Common myeloid progenitor, CD34-positive (primary cell): ENCODE measurements at regions not wholly inside any gene's neighbourhood (a gene's known extent, or its start where the extent isn't known, plus 50 kb on each side); places are given as distances from the start of the nearest gene placed in this dataset.

Experiments used
- CTCF ChIA-PET: fragments of 350-600 bp; sonication (Branson Sonifier 250); formaldehyde crosslinking; loops from one replicate; lab custom pipeline; 2021; ENCODE audit warnings: antibody characterized with exemption; lab: Charles Lee
- POLR2A ChIA-PET: fragments of 350-600 bp; sonication (Branson Sonifier 250); formaldehyde crosslinking; loops from one replicate; lab custom pipeline; 2021; ENCODE audit warnings: antibody characterized with exemption; lab: Charles Lee
- DNase-seq, 3 donors: peaks; one replicate each; pipeline versions ENCODE4 v3.0.0 to v3.0.0-alpha.2; 2013
- H3K27ac ChIP-seq, 2 experiments: 1 replicate in 1 of 2; 2 replicates in 1 of 2; pipeline ENCODE4 v1.7.0; 2013; ENCODE audit warnings: inconsistent platforms in 2 of 2, low read length in 2 of 2, mild to moderate bottlenecking in 2 of 2, low read depth in 1 of 2, moderate library complexity in 1 of 2; ENCODE audit not compliant: severe bottlenecking in 2 of 2, insufficient read depth in 1 of 2, poor library complexity in 1 of 2
- H3K27me3 ChIP-seq, 5 experiments: replicated peaks in 2 of 5; 1 replicate in 3 of 5; 2 replicates in 2 of 5; pipeline versions ENCODE4 v1.6.1 to v1.7.0; 2013; ENCODE audit warnings: low read length in 4 of 5, mild to moderate bottlenecking in 2 of 5, moderate library complexity in 2 of 5, inconsistent platforms in 1 of 5; ENCODE audit not compliant: insufficient read depth in 5 of 5, control insufficient read depth in 4 of 5
- H3K36me3 ChIP-seq, 4 experiments: 1 replicate in 2 of 4; 2 replicates in 2 of 4; pipeline versions ENCODE4 v1.6.1 to v1.7.0; 2013; ENCODE audit warnings: low read length in 3 of 4, control low read depth in 1 of 4, mild to moderate bottlenecking in 1 of 4; ENCODE audit not compliant: control insufficient read depth in 4 of 4, insufficient read depth in 4 of 4
- H3K4me1 ChIP-seq, 4 experiments: 1 replicate in 3 of 4; 2 replicates in 1 of 4; pipeline versions ENCODE4 v1.6.1 to v1.7.1; 2013; ENCODE audit warnings: low read length in 3 of 4, mild to moderate bottlenecking in 3 of 4, control low read depth in 1 of 4, inconsistent platforms in 1 of 4, moderate library complexity in 1 of 4; ENCODE audit not compliant: control insufficient read depth in 4 of 4, insufficient read depth in 4 of 4; ENCODE audit errors: control extremely low read depth in 1 of 4
- H3K4me3 ChIP-seq, 7 experiments: 1 replicate in 4 of 7; 2 replicates in 3 of 7; pipeline versions ENCODE4 v1.5.1 to v1.7.0; 2013; ENCODE audit warnings: mild to moderate bottlenecking in 7 of 7, low read length in 6 of 7, moderate library complexity in 6 of 7, inconsistent platforms in 2 of 7, low read depth in 2 of 7, control low read depth in 1 of 7; ENCODE audit not compliant: insufficient read depth in 4 of 7, control insufficient read depth in 1 of 7; ENCODE audit errors: extremely low read depth in 1 of 7
- H3K9me3 ChIP-seq, 5 experiments: 1 replicate in 4 of 5; 2 replicates in 1 of 5; pipeline versions ENCODE4 v1.6.1 to v1.7.1; 2013; ENCODE audit warnings: low read length in 4 of 5, mild to moderate bottlenecking in 2 of 5, inconsistent platforms in 1 of 5, low read depth in 1 of 5, moderate library complexity in 1 of 5; ENCODE audit not compliant: control insufficient read depth in 4 of 5, insufficient read depth in 2 of 5; ENCODE audit errors: control extremely low read depth in 1 of 5
- WGBS: methylation state at CpG from one replicate; pipeline ENCODE4 v1.1.5; 2013; ENCODE audit not compliant: insufficient coverage; 5-methylcytosine and 5-hydroxymethylcytosine counted together

DNA sequence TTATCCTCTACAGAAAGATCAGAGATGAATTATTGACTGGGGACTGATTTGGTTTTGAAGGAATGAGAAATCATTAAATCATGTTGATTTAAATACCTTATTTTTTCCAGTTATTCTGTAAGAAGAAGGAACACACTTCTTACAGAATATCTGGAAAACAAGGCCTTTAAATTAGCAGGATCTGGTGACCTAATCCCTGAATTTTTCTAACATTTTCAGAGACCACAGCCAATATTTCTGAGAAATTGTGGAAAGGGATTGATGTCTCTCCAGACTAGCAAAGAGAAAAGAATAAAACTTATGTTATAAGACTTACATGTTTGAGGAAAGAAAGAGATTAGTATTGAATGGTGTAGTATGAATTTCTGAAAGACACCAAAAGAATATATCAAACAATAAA is 104.0 kb downstream of the KCNE4 start:
- Histone ChIP-seq H3K4me3 (no peak overlapping the region), H3K27me3 (no peaks in the 10 kb centered on the region), H3K27ac (no peak overlapping the region), H3K36me3 (no peaks in the 10 kb centered on the region), H3K4me1 (no peaks in the 10 kb centered on the region), H3K9me3 (no peaks in the 10 kb centered on the region)
- POLR2A ChIA-PET = no interaction called here
- CTCF ChIA-PET = no interaction called here
- no peak for DNase-seq

DNA sequence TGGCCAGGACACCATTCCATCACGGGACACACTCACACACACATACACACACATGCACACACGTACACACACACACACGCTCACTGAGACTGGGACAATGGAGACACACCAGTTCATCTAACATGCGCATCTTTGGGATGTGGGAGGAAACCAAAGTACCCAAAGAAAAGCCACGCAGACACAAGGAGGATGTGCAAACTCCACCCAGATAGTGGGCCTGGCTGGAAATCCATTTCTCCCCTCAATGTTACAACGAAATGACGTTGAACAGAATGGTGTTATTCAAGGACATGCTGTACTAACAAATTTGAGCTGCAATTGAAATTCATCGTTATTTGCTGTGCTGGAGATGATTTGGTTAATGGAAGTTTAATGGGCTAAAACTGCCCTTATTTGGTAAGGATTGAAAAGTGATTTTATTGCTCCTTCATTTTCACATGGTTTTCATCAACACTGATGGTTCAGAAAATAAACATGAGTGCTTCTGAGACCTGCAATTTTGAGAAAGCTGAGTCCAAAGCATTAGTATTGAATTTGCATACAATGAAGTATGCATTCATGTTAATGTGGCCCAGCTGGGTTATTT is 110.0 kb downstream of the KCNE4 start:
- ChIA-PET POLR2A (no interaction called here), CTCF (no interaction called here)
- DNase-seq = no peak
- H3K36me3 ChIP-seq = no peaks in the 10 kb centered on the region
- H3K4me1 ChIP-seq = no peaks in the 10 kb centered on the region
- 83% methylated on average over 3 of the region's 8 CpGs for WGBS
- H3K27ac ChIP-seq = no peak overlapping the region
- no peak overlapping the region for H3K4me3 ChIP-seq
- no peaks in the 10 kb centered on the region for H3K9me3 ChIP-seq
- no peaks in the 10 kb centered on the region for H3K27me3 ChIP-seq

DNA sequence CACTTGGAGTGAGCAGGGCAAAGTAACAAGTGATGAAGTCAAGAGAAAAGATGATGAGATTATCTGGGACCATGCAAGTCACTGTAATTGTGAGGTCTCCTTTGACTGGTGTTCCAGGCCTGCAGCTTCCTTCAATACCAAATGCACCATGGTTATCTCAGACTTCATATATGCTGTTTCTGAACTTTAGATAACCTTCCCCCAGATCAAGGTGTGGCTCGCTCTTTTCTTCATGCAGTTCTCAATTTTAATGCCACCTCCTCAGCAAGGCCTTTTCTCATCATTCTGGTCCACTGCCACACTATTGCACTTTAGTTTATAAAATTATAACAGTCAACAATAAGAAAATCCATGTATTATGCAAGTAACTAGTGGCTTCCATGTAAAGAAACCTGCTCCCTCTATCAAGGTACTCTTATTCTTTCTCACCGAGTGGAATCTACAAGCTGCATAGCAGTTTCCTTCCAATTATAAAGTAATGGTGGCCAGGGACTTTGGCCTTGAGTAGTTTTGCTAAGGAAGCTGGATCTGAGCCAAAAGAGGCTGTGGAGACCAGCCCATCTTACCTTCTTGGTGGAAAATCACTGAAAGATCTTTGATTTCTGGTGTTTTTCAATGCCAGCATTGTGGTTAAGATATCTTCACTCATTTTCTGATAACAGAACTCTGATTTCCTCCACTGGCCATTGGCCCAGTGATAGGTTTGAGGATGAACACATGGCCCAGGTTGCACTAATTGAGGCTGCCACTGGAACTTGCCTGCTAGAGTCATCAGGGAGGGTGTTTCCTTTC is 113.6 kb downstream of the KCNE4 start:
- DNase-seq = no peak
- ChIA-PET CTCF (no interaction called here), POLR2A (no interaction called here)
- no peak overlapping the region for H3K4me3 ChIP-seq
- H3K9me3 ChIP-seq = no peaks in the 10 kb centered on the region
- H3K36me3 ChIP-seq = no peaks in the 10 kb centered on the region
- WGBS = 100% methylated on average over 2 of the region's 2 CpGs
- no peaks in the 10 kb centered on the region for H3K4me1 ChIP-seq
- no peak overlapping the region for H3K27ac ChIP-seq
- H3K27me3 ChIP-seq = no peaks in the 10 kb centered on the region

DNA sequence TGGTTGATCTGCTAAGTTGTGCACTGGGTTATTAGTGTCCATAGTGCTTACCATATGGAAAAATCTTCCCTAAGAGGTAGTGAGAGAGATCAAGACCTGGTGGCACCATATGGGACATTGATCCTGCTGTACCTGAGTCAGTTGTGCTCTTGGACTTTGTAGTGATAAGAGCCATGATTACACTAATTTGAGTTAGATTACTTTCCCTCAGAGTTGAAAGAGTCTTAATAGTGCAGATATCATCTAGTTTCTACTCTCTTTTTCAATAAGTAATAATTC is 114.2 kb downstream of the KCNE4 start:
- ChIA-PET POLR2A (no interaction called here), CTCF (no interaction called here)
- H3K9me3 ChIP-seq = no peaks in the 10 kb centered on the region
- no peak overlapping the region for H3K4me3 ChIP-seq
- no peaks in the 10 kb centered on the region for H3K4me1 ChIP-seq
- H3K27ac ChIP-seq = no peak overlapping the region
- DNase-seq = no peak
- H3K36me3 ChIP-seq = no peaks in the 10 kb centered on the region
- H3K27me3 ChIP-seq = no peaks in the 10 kb centered on the region

DNA sequence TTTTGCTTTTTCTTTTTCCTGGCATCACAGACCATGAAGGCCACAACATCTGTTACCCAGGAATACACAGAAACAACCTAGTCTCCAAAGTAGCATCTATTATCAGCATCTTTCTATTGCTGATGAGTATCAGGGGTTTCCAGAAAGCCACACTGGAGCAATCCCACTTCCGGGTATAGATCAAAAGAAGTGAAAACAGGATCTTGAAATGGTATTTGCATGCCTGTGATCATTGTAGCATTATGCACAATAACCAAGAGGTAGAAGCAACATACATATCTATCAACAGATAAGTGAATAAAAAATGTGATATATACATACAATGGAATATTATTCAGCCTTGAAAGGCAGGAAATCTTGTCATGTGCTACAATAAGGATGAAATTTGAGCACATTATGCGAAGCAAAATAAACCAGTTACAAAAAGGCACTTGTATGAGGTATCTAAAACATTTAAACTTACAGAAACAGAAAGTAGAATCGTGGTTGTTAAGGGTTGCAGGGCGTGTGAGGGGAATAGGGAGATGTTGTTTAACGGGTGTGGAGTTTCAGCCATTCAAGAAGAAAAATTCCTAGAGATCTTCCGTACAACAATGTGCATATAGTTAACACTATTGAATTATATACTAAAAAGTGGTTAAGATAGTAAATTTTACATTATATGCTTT is 115.1 kb downstream of the KCNE4 start:
- H3K4me3 ChIP-seq = no peak overlapping the region
- no peaks in the 10 kb centered on the region for H3K4me1 ChIP-seq
- no peaks in the 10 kb centered on the region for H3K36me3 ChIP-seq
- WGBS = no CpG with 5 or more reads among the region's 6 CpGs
- CTCF ChIA-PET = no interaction called here
- DNase-seq = no peak
- no peak overlapping the region for H3K27ac ChIP-seq
- H3K27me3 ChIP-seq = no peaks in the 10 kb centered on the region
- no peaks in the 10 kb centered on the region for H3K9me3 ChIP-seq
- POLR2A ChIA-PET = no interaction called here

DNA sequence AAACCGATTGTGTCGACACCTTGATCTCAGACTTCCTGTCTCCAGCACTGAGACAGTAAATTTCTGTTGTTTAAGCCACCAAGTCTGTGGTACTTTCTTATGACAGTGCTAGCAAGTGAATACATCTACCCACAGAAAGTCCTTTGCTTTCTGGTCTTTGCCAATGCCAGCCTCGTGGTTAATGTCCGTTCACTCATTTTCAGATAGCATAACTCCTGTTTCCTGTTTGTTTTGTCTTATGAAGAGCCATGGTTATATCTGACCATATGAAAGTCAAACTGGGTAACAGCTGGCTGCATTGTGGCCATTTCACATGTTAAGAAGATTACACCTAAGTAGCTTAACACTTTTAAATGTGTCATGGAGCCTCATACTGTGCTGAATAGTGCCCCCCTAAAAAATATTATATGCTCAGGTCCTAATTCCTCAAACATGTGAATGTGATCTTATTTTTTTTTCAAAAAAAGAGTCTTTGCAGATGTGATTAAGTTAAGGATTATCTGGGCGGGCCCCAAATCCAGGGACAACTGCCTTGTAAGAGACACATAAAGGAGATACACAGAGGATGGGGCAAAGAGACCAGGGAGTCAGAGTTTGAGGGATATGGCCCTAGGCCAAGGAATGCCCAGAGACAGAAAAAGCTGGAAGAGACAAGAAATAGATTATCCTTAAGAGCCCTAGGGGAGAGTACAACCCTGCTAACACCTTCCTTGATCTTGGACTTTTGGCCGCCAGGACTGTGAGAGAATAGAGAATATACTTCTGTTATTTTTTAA is 118.0 kb downstream of the KCNE4 start:
- WGBS = 83% methylated on average over 3 of the region's 6 CpGs
- H3K4me3 ChIP-seq = no peak overlapping the region
- DNase-seq = no peak
- H3K27ac ChIP-seq = no peak overlapping the region
- no peaks in the 10 kb centered on the region for H3K27me3 ChIP-seq
- CTCF ChIA-PET = no interaction called here
- POLR2A ChIA-PET = no interaction called here
- no peaks in the 10 kb centered on the region for H3K9me3 ChIP-seq
- no peaks in the 10 kb centered on the region for H3K36me3 ChIP-seq
- no peaks in the 10 kb centered on the region for H3K4me1 ChIP-seq

DNA sequence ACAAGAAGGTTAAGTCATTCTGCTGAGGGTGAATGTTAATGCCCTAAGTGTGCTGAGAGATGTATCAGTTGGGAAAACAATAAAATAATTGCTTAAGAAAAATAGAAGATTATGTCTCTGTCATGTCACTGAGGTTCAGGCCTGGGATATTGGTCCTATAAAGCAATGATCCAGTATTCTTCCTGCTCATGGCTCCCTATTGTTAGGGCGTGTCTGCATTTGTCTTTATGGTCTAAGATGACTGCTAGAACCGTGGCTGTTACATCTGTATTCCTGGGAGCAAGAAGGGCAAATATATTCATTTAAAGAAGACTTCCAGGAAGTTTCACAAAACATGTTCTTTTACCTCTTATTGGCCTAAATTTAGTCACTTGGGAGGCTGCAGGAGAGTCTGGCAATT is 125.0 kb downstream of the KCNE4 start:
- POLR2A ChIA-PET = no interaction called here
- CTCF ChIA-PET = no interaction called here
- Histone ChIP-seq H3K27me3 (no peaks in the 10 kb centered on the region), H3K36me3 (no peaks in the 10 kb centered on the region), H3K4me3 (no peak overlapping the region), H3K9me3 (no peaks in the 10 kb centered on the region), H3K27ac (no peak overlapping the region), H3K4me1 (no peaks in the 10 kb centered on the region)
- DNase-seq = no peak
- WGBS = no CpG with 5 or more reads among the region's 2 CpGs
